Breast epithelium (tissue), 4 donors: ENCODE measurements at regions not wholly inside any gene's neighbourhood (a gene's known extent, or its start where the extent isn't known, plus 50 kb on each side); places are given as distances from the start of the nearest gene placed in this dataset.

Source experiments
- DNase-seq, 2 donors: peaks; one replicate each; pipeline ENCODE4 v3.0.0-alpha.2; 2019; ENCODE audit warnings: low spot score in 2 of 2
- H3K27ac ChIP-seq, 2 donors: fragments of 200-600 bp; sonication (generic) in 1 of 2; one replicate each; pipeline ENCODE4 v1.5.1; 2016 to 2019; ENCODE audit warnings: mild to moderate bottlenecking in 1 of 2
- H3K27me3 ChIP-seq, 2 donors: fragments of 200-600 bp; sonication (generic) in 1 of 2; one replicate each; pipeline versions ENCODE4 v1.5.1 to v1.6.0; 2017 to 2019; ENCODE audit warnings: control low read depth in 1 of 2, mild to moderate bottlenecking in 1 of 2
- H3K36me3 ChIP-seq: fragments of 200-600 bp; one replicate; pipeline ENCODE4 v1.5.1; 2019
- H3K4me1 ChIP-seq, 2 donors: fragments of 200-600 bp; sonication (generic); one replicate each; pipeline ENCODE4 v1.5.1; 2016 to 2019; ENCODE audit warnings: control low read depth in 1 of 2
- H3K4me3 ChIP-seq, 3 donors: fragments of 200-600 bp; sonication (generic); 1 replicate in 2 of 3; 2 replicates in 1 of 3; pipeline ENCODE4 v1.5.1; 2016 to 2019; ENCODE audit warnings: mild to moderate bottlenecking in 3 of 3, moderate library complexity in 2 of 3
- H3K9me3 ChIP-seq, 2 donors: fragments of 200-600 bp; sonication (generic) in 1 of 2; one replicate each; pipeline ENCODE4 v1.5.1; 2016 to 2019; ENCODE audit warnings: control low read depth in 1 of 2
- POLR2A ChIP-seq: fragments of 450-650 bp; IDR thresholded peaks from one replicate; pipeline ENCODE4 v1.6.1; 2016; ENCODE audit warnings: antibody characterized with exemption, mild to moderate bottlenecking, moderate library complexity
- POLR2AphosphoS5 ChIP-seq, 3 donors: sonication (generic); formaldehyde crosslinking; IDR thresholded peaks; one replicate each; pipeline ENCODE4 v1.6.1; 2017; ENCODE audit warnings: antibody characterized with exemption in 3 of 3
- intact Hi-C: fragments of 100-400 bp; cut with DNase I; formaldehyde crosslinking; loops from one replicate; pipeline ENCODE4 v1.15.1; 2023; ENCODE audit warnings: low total_unique reads
- TF ChIP-seq, protein P1 (sequence below), 3 donors: fragments of 450-650 bp; IDR thresholded peaks; one replicate each; pipeline ENCODE4 v1.5.1; 2016 to 2017; ENCODE audit warnings: antibody characterized with exemption in 3 of 3, mild to moderate bottlenecking in 3 of 3, moderate library complexity in 3 of 3

DNA sequence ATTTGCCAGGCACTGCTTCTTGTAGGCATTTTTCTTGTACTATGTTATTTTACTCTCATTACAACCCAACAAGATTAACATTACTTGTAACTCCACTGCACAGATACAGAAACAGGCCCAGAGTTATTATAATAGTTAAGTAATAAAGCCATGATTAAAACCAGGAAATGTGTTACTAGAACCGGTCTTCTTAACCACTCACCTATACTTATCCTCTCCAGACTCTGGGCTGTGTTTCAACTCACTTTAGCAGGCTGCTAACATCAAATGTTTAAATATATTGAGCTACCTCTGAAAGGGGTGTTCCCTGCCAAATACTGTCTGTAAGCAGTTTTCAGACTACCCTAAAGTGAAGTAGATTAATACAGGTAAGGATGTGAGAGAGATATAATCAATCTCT is 1227.8 kb downstream of the SORCS3 start:
- TF ChIP-seq POLR2A (no peak), POLR2AphosphoS5 (IDR thresholded peaks at IDR 0.05) (no peak)
- TF ChIP-seq, protein P1, sequence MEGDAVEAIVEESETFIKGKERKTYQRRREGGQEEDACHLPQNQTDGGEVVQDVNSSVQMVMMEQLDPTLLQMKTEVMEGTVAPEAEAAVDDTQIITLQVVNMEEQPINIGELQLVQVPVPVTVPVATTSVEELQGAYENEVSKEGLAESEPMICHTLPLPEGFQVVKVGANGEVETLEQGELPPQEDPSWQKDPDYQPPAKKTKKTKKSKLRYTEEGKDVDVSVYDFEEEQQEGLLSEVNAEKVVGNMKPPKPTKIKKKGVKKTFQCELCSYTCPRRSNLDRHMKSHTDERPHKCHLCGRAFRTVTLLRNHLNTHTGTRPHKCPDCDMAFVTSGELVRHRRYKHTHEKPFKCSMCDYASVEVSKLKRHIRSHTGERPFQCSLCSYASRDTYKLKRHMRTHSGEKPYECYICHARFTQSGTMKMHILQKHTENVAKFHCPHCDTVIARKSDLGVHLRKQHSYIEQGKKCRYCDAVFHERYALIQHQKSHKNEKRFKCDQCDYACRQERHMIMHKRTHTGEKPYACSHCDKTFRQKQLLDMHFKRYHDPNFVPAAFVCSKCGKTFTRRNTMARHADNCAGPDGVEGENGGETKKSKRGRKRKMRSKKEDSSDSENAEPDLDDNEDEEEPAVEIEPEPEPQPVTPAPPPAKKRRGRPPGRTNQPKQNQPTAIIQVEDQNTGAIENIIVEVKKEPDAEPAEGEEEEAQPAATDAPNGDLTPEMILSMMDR (IDR thresholded peaks at IDR 0.05), result no peak
- H3K36me3 ChIP-seq, result no peaks in the 10 kb centered on the region
- DNase-seq, result no peak
- no peaks in the 10 kb centered on the region for H3K4me1 ChIP-seq
- no peak overlapping the region for H3K4me3 ChIP-seq
- peaks cover 0 to 26% of the 10 kb centered on the region in 2 donors for H3K9me3 ChIP-seq
- H3K27ac ChIP-seq, result no peak overlapping the region
- intact Hi-C loops, result no loop called here
- H3K27me3 ChIP-seq, result no peaks in the 10 kb centered on the region

- intact Hi-C loops, result no loop called here
- TF ChIP-seq POLR2A (no peak), POLR2AphosphoS5 (IDR thresholded peaks at IDR 0.05) (no peak)
- TF ChIP-seq, protein P1 (IDR thresholded peaks at IDR 0.05), result no peak
- Histone ChIP-seq H3K4me1 (no peaks in the 10 kb centered on the region), H3K9me3 (no peaks in the 10 kb centered on the region), H3K27ac (no peak overlapping the region), H3K27me3 (no peaks in the 10 kb centered on the region), H3K4me3 (no peak overlapping the region), H3K36me3 (no peaks in the 10 kb centered on the region)
- no peak for DNase-seq
Measured at GRCh38 chr10:105864854-105865253, 1223.8 kb downstream of the SORCS3 start.

DNA sequence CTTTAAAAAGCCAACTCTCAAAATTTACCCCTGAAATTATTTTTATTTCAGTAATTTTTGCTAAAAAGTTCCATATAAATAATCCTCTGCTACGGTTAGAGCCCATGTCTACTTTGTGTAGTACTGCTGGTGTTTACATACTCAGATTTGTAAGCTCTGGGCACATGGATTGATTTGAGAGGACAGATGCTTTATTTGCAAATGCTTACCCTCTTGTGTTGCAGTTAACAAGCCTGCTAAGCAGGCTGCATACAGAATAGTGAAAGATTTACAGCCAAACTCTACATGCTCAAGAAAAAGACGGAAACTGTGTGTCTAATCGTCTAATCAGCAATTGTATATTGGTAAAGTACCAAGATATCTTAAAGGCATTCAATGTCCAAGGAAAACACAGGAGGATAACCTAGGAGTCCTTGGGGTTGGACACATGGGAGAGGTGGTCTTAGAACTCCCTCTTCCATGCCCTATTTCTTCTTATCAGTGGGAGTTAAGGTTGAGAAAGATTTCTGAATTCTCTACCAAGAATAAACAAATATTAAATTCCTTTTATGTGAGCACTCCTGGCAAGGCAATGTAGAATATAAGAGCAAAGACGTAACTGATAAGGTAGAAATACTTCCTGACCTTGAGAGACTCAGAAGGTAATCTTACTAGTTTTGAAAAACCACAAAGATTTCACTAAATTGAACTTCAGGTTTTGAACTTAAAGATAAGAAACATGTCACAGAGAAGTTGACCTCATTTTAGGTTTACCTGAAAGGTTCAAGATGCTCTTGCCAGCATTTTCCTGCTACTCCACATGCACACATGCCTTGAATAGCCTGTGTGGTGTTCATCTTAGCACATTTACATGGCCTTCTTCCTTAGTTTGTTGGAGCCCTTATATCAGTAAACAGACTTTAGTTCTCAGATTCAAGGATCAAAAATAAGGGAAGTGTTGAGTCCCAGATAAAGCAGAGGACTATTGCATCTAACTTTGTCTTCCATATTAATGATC is 1216.5 kb downstream of the SORCS3 start:
- H3K4me3 ChIP-seq, result no peak overlapping the region
- no peaks in the 10 kb centered on the region for H3K36me3 ChIP-seq
- H3K4me1 ChIP-seq, result no peaks in the 10 kb centered on the region
- no peaks in the 10 kb centered on the region for H3K9me3 ChIP-seq
- TF ChIP-seq POLR2A (no peak), POLR2AphosphoS5 (IDR thresholded peaks at IDR 0.05) (no peak)
- TF ChIP-seq, protein P1 (IDR thresholded peaks at IDR 0.05), result no peak
- no peak for DNase-seq
- intact Hi-C loops, result no loop called here
- no peaks in the 10 kb centered on the region for H3K27me3 ChIP-seq
- no peak overlapping the region for H3K27ac ChIP-seq

- TF ChIP-seq POLR2AphosphoS5 (IDR thresholded peaks at IDR 0.05), result no peak
- no peak for TF ChIP-seq POLR2A
- TF ChIP-seq, protein P1 (IDR thresholded peaks at IDR 0.05), result no peak
- Histone ChIP-seq H3K36me3 (no peaks in the 10 kb centered on the region), H3K27ac (no peak overlapping the region), H3K4me1 (no peaks in the 10 kb centered on the region), H3K4me3 (no peak overlapping the region), H3K9me3 (no peaks in the 10 kb centered on the region), H3K27me3 (no peaks in the 10 kb centered on the region)
- intact Hi-C loops, result no loop called here
- no peak for DNase-seq
Measured at GRCh38 chr10:105855791-105856190, 1214.7 kb downstream of the SORCS3 start.
